OCI-LY1 (cell line): ENCODE measurements at regions not wholly inside any gene's neighbourhood (a gene's known extent, or its start where the extent isn't known, plus 50 kb on each side); places are given as distances from the start of the nearest gene placed in this dataset.

Experiments used
- H2AFZ ChIP-seq: fragments of 200-600 bp; sonication (generic), shearing (Covaris generic); 2 replicates; pipeline ENCODE4 v1.6.0; 2014; ENCODE audit warnings: antibody characterized with exemption, mild to moderate bottlenecking, low read length
- H3F3A ChIP-seq: fragments of 200-600 bp; sonication (generic), shearing (Covaris generic); 2 replicates; pipeline ENCODE4 v1.6.0; 2014; ENCODE audit warnings: mild to moderate bottlenecking, antibody characterized with exemption, low read length, moderate library complexity; ENCODE audit not compliant: insufficient read depth
- H3K27ac ChIP-seq: fragments of 200-600 bp; sonication (generic); 2 replicates; pipeline ENCODE4 v1.5.1; 2014; ENCODE audit warnings: low read length, mixed run types, mild to moderate bottlenecking, low read depth; ENCODE audit not compliant: poor library complexity, severe bottlenecking
- H3K27me3 ChIP-seq: fragments of 200-600 bp; sonication (generic); 2 replicates; pipeline ENCODE4 v1.6.0; 2014; ENCODE audit warnings: antibody characterized with exemption, mild to moderate bottlenecking, low read length, moderate library complexity; ENCODE audit not compliant: insufficient read depth
- H3K36me3 ChIP-seq: fragments of 200-600 bp; sonication (generic); 2 replicates; pipeline ENCODE4 v1.6.1; 2014; ENCODE audit warnings: mild to moderate bottlenecking, antibody characterized with exemption, low read length, moderate library complexity, mixed read lengths; ENCODE audit not compliant: insufficient read depth
- H3K4me1 ChIP-seq: fragments of 200-600 bp; sonication (generic); 2 replicates; pipeline ENCODE4 v1.5.1; 2014; ENCODE audit warnings: mild to moderate bottlenecking, low read length, moderate library complexity; ENCODE audit not compliant: insufficient read depth, severe bottlenecking
- H3K4me2 ChIP-seq: fragments of 200-600 bp; sonication (generic), shearing (Covaris generic); 2 replicates; pipeline ENCODE4 v1.6.1; 2014; ENCODE audit warnings: low read length
- H3K4me3 ChIP-seq: fragments of 200-600 bp; sonication (generic); 2 replicates; pipeline ENCODE4 v1.5.1; 2014; ENCODE audit warnings: low read length, low read depth, mild to moderate bottlenecking, mixed read lengths; ENCODE audit not compliant: poor library complexity, severe bottlenecking
- H3K79me2 ChIP-seq: fragments of 200-600 bp; shearing (Covaris generic); 2 replicates; pipeline ENCODE4 v1.6.1; 2016; ENCODE audit warnings: mixed run types, low read length, mixed read lengths; ENCODE audit not compliant: insufficient read depth
- H3K9ac ChIP-seq: fragments of 200-600 bp; sonication (generic), shearing (Covaris generic); 2 replicates; pipeline ENCODE4 v1.6.1; 2014; ENCODE audit warnings: mild to moderate bottlenecking, low read length, mixed read lengths
- H3K9me2 ChIP-seq: fragments of 200-600 bp; sonication (generic), shearing (Covaris generic); 2 replicates; pipeline ENCODE4 v1.6.1; 2014; ENCODE audit warnings: low read depth, mild to moderate bottlenecking, low read length, mixed read lengths
- H3K9me3 ChIP-seq: fragments of 200-600 bp; shearing (Covaris generic); 2 replicates; pipeline ENCODE4 v1.6.1; 2014; ENCODE audit warnings: low read length, mixed read lengths
- H4K20me1 ChIP-seq: fragments of 200-600 bp; sonication (generic), shearing (Covaris generic); 2 replicates; pipeline ENCODE4 v1.6.0; 2016; ENCODE audit warnings: mild to moderate bottlenecking, low read length; ENCODE audit not compliant: insufficient read depth
- CTCF ChIP-seq: fragments of 200-600 bp; sonication (generic), shearing (Covaris generic); IDR thresholded peaks from 2 replicates; pipeline ENCODE4 v1.5.1; 2017; ENCODE audit warnings: mild to moderate bottlenecking, antibody characterized with exemption, low read length, moderate library complexity, mixed read lengths
- EZH2 ChIP-seq: fragments of 200-600 bp; sonication (generic), shearing (Covaris generic); IDR thresholded peaks from 2 replicates; pipeline ENCODE4 v1.8.0; 2017; ENCODE audit warnings: borderline replicate concordance, mixed run types, mild to moderate bottlenecking, antibody characterized with exemption, low read length, moderate library complexity, mixed read lengths

- Histone ChIP-seq H4K20me1 (no peaks in the 10 kb centered on the region), H3K27me3 (no peaks in the 10 kb centered on the region), H3K9me3 (no peaks in the 10 kb centered on the region), H3K79me2 (no peaks in the 10 kb centered on the region), H2AFZ (no peak overlapping the region), H3K36me3 (no peaks in the 10 kb centered on the region), H3K27ac (no peak overlapping the region), H3K4me2 (no peak overlapping the region), H3K4me3 (no peak overlapping the region), H3F3A (no peaks in the 10 kb centered on the region), H3K9ac (no peak overlapping the region), H3K4me1 (no peaks in the 10 kb centered on the region), H3K9me2 (no peaks in the 10 kb centered on the region)
- TF ChIP-seq CTCF (no peak), EZH2 (no peak)
Measured at GRCh38 chrX:25143596-25143995, 127.8 kb upstream of the ARX start.

GRCh38 chrX:25141684-25142083, 125.9 kb upstream of the ARX start:
- no peaks in the 10 kb centered on the region for H4K20me1 ChIP-seq
- no peaks in the 10 kb centered on the region for H3F3A ChIP-seq
- no peaks in the 10 kb centered on the region for H3K36me3 ChIP-seq
- no peak overlapping the region for H3K4me3 ChIP-seq
- no peak overlapping the region for H2AFZ ChIP-seq
- H3K27me3 ChIP-seq = no peaks in the 10 kb centered on the region
- H3K4me1 ChIP-seq = no peaks in the 10 kb centered on the region
- H3K27ac ChIP-seq = no peak overlapping the region
- no peaks in the 10 kb centered on the region for H3K79me2 ChIP-seq
- H3K4me2 ChIP-seq = no peak overlapping the region
- no peak for TF ChIP-seq CTCF
- no peak overlapping the region for H3K9ac ChIP-seq
- H3K9me2 ChIP-seq = no peaks in the 10 kb centered on the region
- H3K9me3 ChIP-seq = no peaks in the 10 kb centered on the region

GRCh38 chrX:25131055-25131454, 115.3 kb upstream of the ARX start:
- Histone ChIP-seq H3K4me2 (no peak overlapping the region), H2AFZ (no peak overlapping the region), H3K4me3 (no peak overlapping the region), H3F3A (no peaks in the 10 kb centered on the region), H3K27me3 (no peaks in the 10 kb centered on the region), H3K9ac (no peak overlapping the region), H3K36me3 (no peaks in the 10 kb centered on the region), H3K27ac (no peak overlapping the region), H3K4me1 (no peaks in the 10 kb centered on the region), H3K79me2 (no peaks in the 10 kb centered on the region), H3K9me3 (no peaks in the 10 kb centered on the region), H4K20me1 (no peaks in the 10 kb centered on the region), H3K9me2 (no peaks in the 10 kb centered on the region)
- TF ChIP-seq CTCF (no peak), EZH2 (no peak)
